ENCODE measurements at regions not wholly inside any gene's neighbourhood (a gene's known extent, or its start where the extent isn't known, plus 50 kb on each side); places are given as distances from the start of the nearest gene placed in this dataset.

DNA sequence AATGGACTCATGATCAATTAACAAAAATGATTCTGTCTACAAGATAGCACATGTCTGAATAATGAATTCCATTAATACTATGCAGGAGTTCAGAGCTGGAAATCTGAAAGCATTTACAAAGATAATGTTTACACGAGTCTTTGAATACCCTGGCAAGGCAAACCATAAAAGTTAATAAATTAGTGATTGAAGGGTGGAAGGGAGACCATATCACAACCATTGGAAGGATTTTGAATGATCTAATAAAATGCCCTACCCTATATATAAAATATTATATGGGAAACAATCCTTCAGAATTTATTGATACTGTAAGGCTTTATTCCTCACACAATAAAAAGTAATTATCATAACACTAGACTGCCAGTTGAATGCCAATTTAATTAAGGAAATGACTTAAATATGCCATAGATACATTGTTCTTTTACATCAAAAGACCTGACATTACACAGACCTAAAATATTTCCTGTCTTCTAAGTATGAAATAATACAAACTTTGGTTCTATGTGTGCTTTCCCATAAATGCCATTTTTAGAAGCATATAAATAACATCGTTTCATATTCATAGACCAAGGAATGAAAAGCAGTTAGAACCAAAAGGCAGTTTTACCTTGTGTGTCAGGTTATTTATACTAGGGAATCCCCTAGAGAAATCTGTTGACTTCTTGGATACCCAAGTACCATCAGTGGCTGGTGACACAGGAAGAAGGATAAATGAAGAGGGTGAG, 249.2 kb upstream of the MARCKS start:
- H3K9ac ChIP-seq (ENCODE audit: low read length) = no peak overlapping the region
- no peaks in the 10 kb centered on the region for H3K27me3 ChIP-seq (ENCODE audit: control insufficient read depth, insufficient read depth, low read length)
- H3K27ac ChIP-seq (ENCODE audit: low read depth, low read length) = no peak overlapping the region

DNA sequence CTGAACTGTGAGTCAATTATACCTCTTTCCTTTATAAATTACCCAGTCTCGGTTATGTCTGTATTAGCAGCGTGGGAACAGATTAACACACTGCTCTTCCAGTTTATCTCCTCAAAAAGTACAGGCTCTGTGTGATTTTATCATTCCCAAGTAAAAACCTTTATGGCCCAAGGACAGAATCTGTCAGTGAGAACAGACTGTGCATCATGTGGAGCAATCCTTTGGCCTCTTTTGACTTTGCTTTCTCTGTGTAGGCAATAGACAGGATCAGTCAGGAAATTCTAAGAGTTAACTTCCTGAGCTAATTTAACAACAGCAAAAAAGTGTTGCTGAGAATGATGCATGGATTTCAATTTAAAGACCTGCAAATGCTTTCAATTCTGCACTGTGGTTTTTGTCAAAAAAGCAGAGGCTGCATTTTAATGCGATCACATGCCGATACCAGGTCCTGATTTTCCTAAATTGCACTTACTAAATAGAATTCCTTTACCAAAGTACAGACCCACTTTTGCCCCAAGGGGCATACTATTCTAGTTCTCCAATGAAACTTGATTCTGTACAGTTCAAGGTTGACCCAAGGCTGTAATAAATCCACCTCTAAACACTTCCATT, 246.7 kb upstream of the MARCKS start:
- no peaks in the 10 kb centered on the region for H3K27me3 ChIP-seq (ENCODE audit: control insufficient read depth, insufficient read depth, low read length)
- H3K4me3 ChIP-seq (ENCODE audit: low read length) = no peak overlapping the region
- peaks cover 8% of the 10 kb centered on the region for H3K4me1 ChIP-seq (ENCODE audit: control insufficient read depth, insufficient read depth, low read length)
- H3K27ac ChIP-seq (ENCODE audit: low read depth, low read length) = no peak overlapping the region
- no peak overlapping the region for H3K9ac ChIP-seq (ENCODE audit: low read length)
- no peaks in the 10 kb centered on the region for H3K36me3 ChIP-seq (ENCODE audit: control insufficient read depth, insufficient read depth, low read length)

More for the DNA sequence above, 249.2 kb upstream of the MARCKS start:
- Histone ChIP-seq H3K4me1 (ENCODE audit: control insufficient read depth, insufficient read depth, low read length) (peaks cover 8% of the 10 kb centered on the region), H3K36me3 (ENCODE audit: control insufficient read depth, insufficient read depth, low read length) (no peaks in the 10 kb centered on the region), H3K4me3 (ENCODE audit: low read length) (no peak overlapping the region)

DNA sequence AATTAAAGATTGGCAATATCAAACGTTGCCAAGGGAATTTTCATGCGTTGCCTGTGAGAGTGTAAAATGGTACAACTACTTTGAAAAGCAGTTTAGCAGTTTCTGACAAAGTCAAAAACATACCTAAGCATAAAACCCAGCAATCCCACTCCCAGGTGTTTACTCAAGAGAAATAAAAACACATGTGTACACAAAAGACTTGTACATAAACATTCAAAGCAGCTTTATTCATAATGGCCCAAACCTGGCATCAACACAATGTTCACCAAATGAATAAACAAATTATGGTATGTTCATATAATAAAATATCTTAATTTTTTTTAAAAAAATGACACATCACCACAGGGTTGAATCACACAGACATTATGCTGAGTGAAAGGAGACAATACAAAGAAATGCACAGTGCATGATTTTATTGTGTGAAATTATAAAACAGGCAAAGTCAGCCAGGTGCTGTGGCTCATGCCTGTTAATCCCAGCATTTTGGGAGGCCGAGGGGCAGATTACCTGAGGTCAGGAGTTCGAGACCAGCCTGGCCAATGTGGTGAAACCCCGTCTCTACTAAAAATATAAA, 240.4 kb upstream of the MARCKS start:
- H3K27ac ChIP-seq (ENCODE audit: low read depth, low read length) = no peak overlapping the region
- no peak overlapping the region for H3K9ac ChIP-seq (ENCODE audit: low read length)
- H3K4me1 ChIP-seq (ENCODE audit: control insufficient read depth, insufficient read depth, low read length) = peaks cover 1% of the 10 kb centered on the region
- no peak overlapping the region for H3K4me3 ChIP-seq (ENCODE audit: low read length)
- H3K36me3 ChIP-seq (ENCODE audit: control insufficient read depth, insufficient read depth, low read length) = no peaks in the 10 kb centered on the region
- H3K27me3 ChIP-seq (ENCODE audit: control insufficient read depth, insufficient read depth, low read length) = no peaks in the 10 kb centered on the region

DNA sequence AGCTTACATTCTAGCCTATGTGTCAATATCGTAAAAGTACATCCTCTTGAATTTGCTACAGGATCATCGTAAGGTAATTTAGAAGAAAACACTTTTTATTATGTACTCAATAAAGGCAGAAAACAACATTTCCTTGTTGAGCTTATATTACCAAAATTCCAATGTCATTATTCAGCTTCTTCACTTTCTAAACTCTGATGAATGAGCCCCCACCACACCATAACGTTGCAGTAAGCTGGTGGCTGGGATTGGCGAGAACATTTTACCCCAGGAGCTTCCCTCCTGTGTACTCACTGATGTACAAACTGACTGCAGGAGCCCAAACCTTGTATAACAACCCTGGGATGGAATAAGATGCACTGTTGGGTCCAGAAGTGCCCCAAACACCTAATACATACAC, 238.1 kb upstream of the MARCKS start:
- Histone ChIP-seq H3K9ac (ENCODE audit: low read length) (no peak overlapping the region), H3K36me3 (ENCODE audit: control insufficient read depth, insufficient read depth, low read length) (no peaks in the 10 kb centered on the region), H3K4me3 (ENCODE audit: low read length) (no peak overlapping the region), H3K27me3 (ENCODE audit: control insufficient read depth, insufficient read depth, low read length) (no peaks in the 10 kb centered on the region), H3K4me1 (ENCODE audit: control insufficient read depth, insufficient read depth, low read length) (no peaks in the 10 kb centered on the region), H3K27ac (ENCODE audit: low read depth, low read length) (no peak overlapping the region)

DNA sequence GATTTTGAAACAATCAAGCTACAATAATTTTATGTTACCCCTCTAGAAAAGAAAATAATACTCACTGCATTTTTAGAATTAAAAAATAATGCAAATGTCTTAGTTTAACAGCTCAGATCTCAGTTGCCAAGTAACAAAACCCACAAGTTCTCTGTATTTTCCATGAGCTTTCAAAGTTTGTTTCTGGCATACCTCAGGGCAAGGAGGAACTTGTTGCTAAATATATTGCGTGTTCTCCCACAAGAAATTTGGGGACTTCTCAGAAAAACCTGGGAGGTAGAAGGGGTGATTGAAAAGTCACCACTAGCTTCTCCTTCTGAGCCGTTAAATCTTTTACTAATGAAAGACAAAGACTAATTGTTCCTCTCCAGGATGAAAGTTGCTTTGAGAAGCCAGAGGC, 236.8 kb upstream of the MARCKS start:
- Histone ChIP-seq H3K4me1 (ENCODE audit: control insufficient read depth, insufficient read depth, low read length) (no peaks in the 10 kb centered on the region), H3K27me3 (ENCODE audit: control insufficient read depth, insufficient read depth, low read length) (no peaks in the 10 kb centered on the region), H3K27ac (ENCODE audit: low read depth, low read length) (no peak overlapping the region), H3K9ac (ENCODE audit: low read length) (no peak overlapping the region), H3K4me3 (ENCODE audit: low read length) (no peak overlapping the region), H3K36me3 (ENCODE audit: control insufficient read depth, insufficient read depth, low read length) (no peaks in the 10 kb centered on the region)

DNA sequence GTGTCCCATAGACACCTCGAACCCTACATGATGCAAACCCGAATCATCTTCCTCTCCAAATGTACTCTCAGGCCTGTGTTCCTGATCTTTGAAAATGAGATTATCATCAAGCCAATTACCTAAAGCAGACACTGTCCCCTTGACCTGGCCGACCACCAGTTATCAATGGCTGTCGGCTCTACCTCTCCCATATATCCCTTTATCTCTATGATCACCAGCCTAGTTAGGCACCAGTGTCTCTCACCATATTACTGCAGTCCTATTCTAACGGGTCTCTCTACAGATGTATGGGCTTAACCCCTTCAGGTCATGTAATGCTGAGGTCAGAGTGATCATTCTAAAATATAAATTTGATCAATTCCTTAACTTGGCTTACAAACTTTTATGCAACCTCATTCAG, 234.9 kb upstream of the MARCKS start:
- no peak overlapping the region for H3K4me3 ChIP-seq (ENCODE audit: low read length)
- H3K4me1 ChIP-seq (ENCODE audit: control insufficient read depth, insufficient read depth, low read length) = no peaks in the 10 kb centered on the region
- H3K9ac ChIP-seq (ENCODE audit: low read length) = no peak overlapping the region
- H3K27me3 ChIP-seq (ENCODE audit: control insufficient read depth, insufficient read depth, low read length) = no peaks in the 10 kb centered on the region
- no peaks in the 10 kb centered on the region for H3K36me3 ChIP-seq (ENCODE audit: control insufficient read depth, insufficient read depth, low read length)
- no peak overlapping the region for H3K27ac ChIP-seq (ENCODE audit: low read depth, low read length)

DNA sequence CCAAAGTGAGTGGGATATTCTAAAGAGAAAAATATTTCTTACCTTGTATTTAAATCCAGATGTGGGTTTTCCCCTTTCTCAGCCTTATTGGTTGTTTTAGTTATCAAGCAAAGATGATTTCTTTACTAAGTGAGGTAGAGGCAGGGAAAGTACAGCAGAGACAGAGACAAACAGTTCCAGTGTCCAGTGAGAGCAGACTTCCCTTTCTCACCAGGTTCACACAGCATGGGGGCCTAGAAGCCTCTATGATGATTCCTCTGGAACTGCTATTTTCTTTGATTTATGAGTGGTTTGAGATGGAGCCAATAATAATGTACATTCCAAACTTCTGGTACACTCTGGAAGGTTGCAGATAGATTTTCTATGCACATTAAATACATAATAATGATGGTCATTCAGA, 234.0 kb upstream of the MARCKS start:
- no peak overlapping the region for H3K27ac ChIP-seq (ENCODE audit: low read depth, low read length)
- H3K27me3 ChIP-seq (ENCODE audit: control insufficient read depth, insufficient read depth, low read length) = no peaks in the 10 kb centered on the region
- H3K4me3 ChIP-seq (ENCODE audit: low read length) = no peak overlapping the region
- no peaks in the 10 kb centered on the region for H3K36me3 ChIP-seq (ENCODE audit: control insufficient read depth, insufficient read depth, low read length)
- no peaks in the 10 kb centered on the region for H3K4me1 ChIP-seq (ENCODE audit: control insufficient read depth, insufficient read depth, low read length)
- no peak overlapping the region for H3K9ac ChIP-seq (ENCODE audit: low read length)

DNA sequence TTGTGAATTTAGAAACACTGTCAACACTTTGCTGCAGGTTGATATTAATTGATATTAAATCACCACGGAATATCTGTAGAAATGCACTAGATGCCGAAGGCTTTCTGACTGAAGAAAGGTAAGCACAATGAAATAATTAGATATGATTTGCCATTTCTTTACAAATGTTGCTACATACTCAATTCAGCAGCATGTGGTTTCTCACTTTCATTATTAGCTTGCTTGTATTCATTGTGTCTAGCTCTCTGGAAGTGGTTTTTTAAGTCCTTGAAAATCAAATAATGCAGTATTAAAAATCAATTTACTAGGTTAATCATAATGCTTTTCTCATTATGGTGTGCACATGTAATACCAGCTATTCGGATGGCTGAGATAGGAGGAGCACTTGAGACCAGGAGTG, 231.3 kb upstream of the MARCKS start:
- Histone ChIP-seq H3K4me1 (ENCODE audit: control insufficient read depth, insufficient read depth, low read length) (peaks cover 3% of the 10 kb centered on the region), H3K27ac (ENCODE audit: low read depth, low read length) (no peak overlapping the region), H3K36me3 (ENCODE audit: control insufficient read depth, insufficient read depth, low read length) (no peaks in the 10 kb centered on the region), H3K4me3 (ENCODE audit: low read length) (no peak overlapping the region), H3K9ac (ENCODE audit: low read length) (no peak overlapping the region), H3K27me3 (ENCODE audit: control insufficient read depth, insufficient read depth, low read length) (no peaks in the 10 kb centered on the region)

DNA sequence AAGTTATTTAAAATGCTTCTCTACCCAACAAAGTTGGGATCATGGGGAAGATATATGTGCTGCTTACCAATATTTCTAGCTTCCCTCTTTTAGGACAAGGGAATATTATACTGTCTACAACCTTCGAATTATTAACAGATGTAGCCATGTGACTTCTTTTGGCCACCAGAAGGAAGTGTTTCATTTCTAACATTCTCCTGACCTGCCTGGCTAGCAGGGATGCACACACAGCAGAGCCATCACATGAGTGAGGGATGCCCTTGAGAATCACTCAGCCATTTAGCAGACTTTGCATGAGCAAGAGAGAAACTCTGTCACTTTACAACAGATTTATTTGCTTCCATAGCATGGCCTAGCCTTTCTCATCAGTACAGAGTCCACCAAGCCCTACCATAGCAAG, 230.7 kb upstream of the MARCKS start:
- no peak overlapping the region for H3K27ac ChIP-seq (ENCODE audit: low read depth, low read length)
- no peak overlapping the region for H3K4me3 ChIP-seq (ENCODE audit: low read length)
- no peak overlapping the region for H3K9ac ChIP-seq (ENCODE audit: low read length)

DNA sequence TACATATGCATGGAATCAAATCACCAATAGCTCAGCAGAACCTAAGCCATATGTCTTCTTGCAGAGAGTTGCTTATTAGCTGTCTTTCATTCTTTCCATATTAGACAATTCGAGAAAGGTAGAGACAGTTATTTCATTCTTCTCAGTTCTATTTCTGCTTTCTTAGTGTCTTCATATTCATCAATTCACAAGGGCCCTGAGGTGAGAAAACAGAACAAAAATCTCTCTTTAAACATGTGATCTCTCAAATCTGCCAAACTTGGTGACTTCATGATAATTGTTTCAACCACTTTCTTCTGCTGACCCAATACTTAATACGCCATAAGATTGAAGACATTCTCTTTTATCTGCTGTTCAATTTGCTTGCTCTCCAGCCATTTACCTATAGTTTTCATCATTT, 229.7 kb upstream of the MARCKS start:
- Histone ChIP-seq H3K4me3 (ENCODE audit: low read length) (no peak overlapping the region), H3K9ac (ENCODE audit: low read length) (no peak overlapping the region), H3K4me1 (ENCODE audit: control insufficient read depth, insufficient read depth, low read length) (peaks cover 13% of the 10 kb centered on the region), H3K27me3 (ENCODE audit: control insufficient read depth, insufficient read depth, low read length) (no peaks in the 10 kb centered on the region), H3K27ac (ENCODE audit: low read depth, low read length) (no peak overlapping the region), H3K36me3 (ENCODE audit: control insufficient read depth, insufficient read depth, low read length) (no peaks in the 10 kb centered on the region)

More for the DNA sequence above, 230.7 kb upstream of the MARCKS start:
- H3K27me3 ChIP-seq (ENCODE audit: control insufficient read depth, insufficient read depth, low read length) = no peaks in the 10 kb centered on the region
- H3K4me1 ChIP-seq (ENCODE audit: control insufficient read depth, insufficient read depth, low read length) = peaks cover 6% of the 10 kb centered on the region
- no peaks in the 10 kb centered on the region for H3K36me3 ChIP-seq (ENCODE audit: control insufficient read depth, insufficient read depth, low read length)

DNA sequence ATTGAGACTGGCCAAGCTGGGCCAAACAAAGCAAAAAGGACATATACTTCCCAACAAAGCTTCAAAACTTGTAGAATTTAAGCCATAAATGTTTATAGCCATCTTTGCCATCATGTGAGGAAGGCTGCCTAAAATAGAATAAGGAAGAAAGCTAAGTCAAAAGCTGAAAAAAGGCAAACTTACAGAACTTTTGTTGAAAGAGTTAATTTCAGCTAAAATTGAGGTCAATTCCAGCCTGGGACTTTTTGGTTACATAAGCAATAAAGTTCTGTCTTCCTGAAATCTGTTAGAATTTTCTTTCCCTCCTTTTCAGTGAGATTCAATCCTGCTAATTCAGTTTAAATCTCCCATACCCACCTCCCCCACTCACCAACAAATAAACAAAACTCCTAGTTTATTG, 227.9 kb upstream of the MARCKS start:
- Histone ChIP-seq H3K27ac (ENCODE audit: low read depth, low read length) (no peak overlapping the region), H3K36me3 (ENCODE audit: control insufficient read depth, insufficient read depth, low read length) (no peaks in the 10 kb centered on the region), H3K9ac (ENCODE audit: low read length) (no peak overlapping the region), H3K4me1 (ENCODE audit: control insufficient read depth, insufficient read depth, low read length) (peaks cover 15% of the 10 kb centered on the region), H3K27me3 (ENCODE audit: control insufficient read depth, insufficient read depth, low read length) (no peaks in the 10 kb centered on the region), H3K4me3 (ENCODE audit: low read length) (no peak overlapping the region)

DNA sequence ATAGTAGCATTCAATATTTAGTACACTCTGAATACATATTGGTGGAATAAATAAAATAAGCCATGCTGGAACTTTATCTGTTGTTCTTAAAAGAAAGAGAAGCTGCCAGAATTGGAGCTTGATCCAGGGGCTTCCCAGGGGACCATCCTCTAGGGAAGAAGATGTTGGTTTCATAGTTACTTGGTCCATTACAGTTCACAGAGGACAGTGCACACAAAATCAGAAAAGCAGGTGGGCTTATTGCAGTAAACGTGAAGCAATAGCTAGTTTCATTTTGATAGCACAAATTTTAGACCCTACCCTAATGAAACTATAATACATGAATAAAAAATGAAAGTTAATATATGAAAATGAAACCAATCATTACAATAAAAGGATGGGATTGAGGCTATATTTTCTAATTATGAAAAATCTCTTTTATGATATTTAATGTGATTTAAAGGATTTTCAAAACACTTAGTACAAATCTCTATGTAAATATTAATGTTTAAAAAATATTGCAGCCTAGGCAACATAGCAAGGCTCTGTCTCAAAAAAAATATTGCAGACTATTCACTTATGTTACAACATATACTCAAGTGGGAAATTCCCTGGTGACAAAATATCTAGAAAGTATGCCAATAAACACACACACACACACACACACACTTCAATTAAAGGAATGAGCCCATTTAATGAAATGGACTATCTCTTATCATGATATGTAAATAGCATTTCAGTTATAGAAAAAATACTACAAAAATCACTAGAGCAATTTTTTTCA, 227.0 kb upstream of the MARCKS start:
- peaks cover 16% of the 10 kb centered on the region for H3K4me1 ChIP-seq (ENCODE audit: control insufficient read depth, insufficient read depth, low read length)
- no peak overlapping the region for H3K4me3 ChIP-seq (ENCODE audit: low read length)
- H3K27ac ChIP-seq (ENCODE audit: low read depth, low read length) = peak overlapping the region; percentile 8

More for the DNA sequence above, 227.0 kb upstream of the MARCKS start:
- H3K36me3 ChIP-seq (ENCODE audit: control insufficient read depth, insufficient read depth, low read length) = no peaks in the 10 kb centered on the region
- no peaks in the 10 kb centered on the region for H3K27me3 ChIP-seq (ENCODE audit: control insufficient read depth, insufficient read depth, low read length)
- no peak overlapping the region for H3K9ac ChIP-seq (ENCODE audit: low read length)
